GF-D8 (cell line): ENCODE measurements at regions not wholly inside any gene's neighbourhood (a gene's known extent, or its start where the extent isn't known, plus 50 kb on each side); places are given as distances from the start of the nearest gene placed in this dataset.

Experiments used
- DNase-seq: peaks from one replicate; lab custom pipeline; 2025; lab: John Stamatoyannopoulos, UW

- DNase-seq, result no peak
These were observed 93.0 kb upstream of the TOP3B start for GRCh38 chr22:22075382-22076163.

GRCh38 chr22:22074634-22075381 lies 92.2 kb upstream of the TOP3B start:
- DNase-seq, result no peak

- DNase-seq, result no peak
These were observed 91.4 kb upstream of the TOP3B start for GRCh38 chr22:22073769-22074561.

- no peak for DNase-seq
These were observed 89.7 kb upstream of the TOP3B start for GRCh38 chr22:22072169-22072836.

GRCh38 chr22:22071455-22071854 lies 88.9 kb upstream of the TOP3B start:
- DNase-seq, result no peak

GRCh38 chr22:22070371-22070824 lies 87.8 kb upstream of the TOP3B start:
- no peak for DNase-seq

GRCh38 chr22:22069450-22070370 lies 87.1 kb upstream of the TOP3B start:
- no peak for DNase-seq

GRCh38 chr22:22068657-22069056 lies 86.1 kb upstream of the TOP3B start:
- no peak for DNase-seq

- no peak for DNase-seq
These were observed 85.4 kb upstream of the TOP3B start for GRCh38 chr22:22068025-22068424.

- DNase-seq, result no peak
These were observed 84.6 kb upstream of the TOP3B start for GRCh38 chr22:22067192-22067591.

- DNase-seq, result no peak
These were observed 82.0 kb upstream of the TOP3B start for GRCh38 chr22:22064580-22064979.

- no peak for DNase-seq
These were observed 79.8 kb upstream of the TOP3B start for GRCh38 chr22:22062306-22062793.

GRCh38 chr22:22061085-22062077 lies 78.8 kb upstream of the TOP3B start:
- DNase-seq, result peak; percentile 81

- peak; percentile 4 for DNase-seq
These were observed 77.9 kb upstream of the TOP3B start for GRCh38 chr22:22060200-22061084.

- no peak for DNase-seq
These were observed 76.9 kb upstream of the TOP3B start for GRCh38 chr22:22059291-22060002.

- DNase-seq, result no peak
These were observed 76.2 kb upstream of the TOP3B start for GRCh38 chr22:22058633-22059290.
